Mesenchymal stem cell (in vitro differentiated cells and primary cell): ENCODE measurements at regions not wholly inside any gene's neighbourhood (a gene's known extent, or its start where the extent isn't known, plus 50 kb on each side); places are given as distances from the start of the nearest gene placed in this dataset.

ENCODE experiments used
- DNase-seq: peaks from one replicate; pipeline ENCODE4 v3.0.0-alpha.2; 2013
- H2AFZ ChIP-seq: one replicate; pipeline ENCODE4 v1.6.1; 2013; ENCODE audit warnings: low read depth, mild to moderate bottlenecking, control low read depth, inconsistent platforms, low read length, moderate library complexity
- H2AK5ac ChIP-seq: 2 replicates; pipeline ENCODE4 v1.6.1; 2013; ENCODE audit warnings: low read length, moderate library complexity, mild to moderate bottlenecking, inconsistent platforms; ENCODE audit not compliant: severe bottlenecking
- H2BK120ac ChIP-seq: one replicate; pipeline ENCODE4 v1.6.1; 2013; ENCODE audit warnings: low read depth, mild to moderate bottlenecking, inconsistent platforms, low read length, moderate library complexity
- H2BK12ac ChIP-seq, 2 experiments: one replicate each; pipeline ENCODE4 v1.6.1; 2013; ENCODE audit warnings: inconsistent platforms in 2 of 2, low read length in 2 of 2, mild to moderate bottlenecking in 2 of 2, moderate library complexity in 2 of 2, control low read depth in 1 of 2
- H2BK15ac ChIP-seq: one replicate; pipeline ENCODE4 v1.6.1; 2013; ENCODE audit warnings: mild to moderate bottlenecking, low read depth, inconsistent platforms; ENCODE audit not compliant: poor library complexity, severe bottlenecking
- H2BK5ac ChIP-seq: 2 replicates; pipeline ENCODE4 v1.6.1; 2013; ENCODE audit warnings: low read depth, mild to moderate bottlenecking, low read length, control low read depth, inconsistent platforms; ENCODE audit not compliant: poor library complexity, severe bottlenecking
- H3K14ac ChIP-seq, 2 experiments: one replicate each; pipeline ENCODE4 v1.6.1; 2013; ENCODE audit warnings: inconsistent platforms in 2 of 2, low read length in 2 of 2, control low read depth in 1 of 2, mild to moderate bottlenecking in 1 of 2, moderate library complexity in 1 of 2
- H3K18ac ChIP-seq, 2 experiments: one replicate each; pipeline ENCODE4 v1.6.1; 2013; ENCODE audit warnings: inconsistent platforms in 2 of 2, low read length in 2 of 2, control low read depth in 1 of 2, low read depth in 1 of 2, mild to moderate bottlenecking in 1 of 2
- H3K23ac ChIP-seq, 2 experiments: one replicate each; pipeline ENCODE4 v1.6.1; 2013; ENCODE audit warnings: inconsistent platforms in 2 of 2, low read length in 2 of 2, mild to moderate bottlenecking in 2 of 2, moderate library complexity in 2 of 2, control low read depth in 1 of 2
- H3K27ac ChIP-seq: 2 replicates; pipeline ENCODE4 v1.5.1; 2013; ENCODE audit warnings: mild to moderate bottlenecking, moderate library complexity, low read length, control low read depth, inconsistent platforms; ENCODE audit not compliant: poor library complexity, severe bottlenecking
- H3K27me3 ChIP-seq, 2 experiments: 2 replicates each; pipeline versions ENCODE4 v1.6.1 to v1.7.0; 2013; ENCODE audit warnings: low read length in 2 of 2, mild to moderate bottlenecking in 2 of 2, moderate library complexity in 2 of 2, control low read depth in 1 of 2, inconsistent platforms in 1 of 2; ENCODE audit not compliant: control insufficient read depth in 1 of 2, insufficient read depth in 1 of 2
- H3K36me3 ChIP-seq, 2 experiments: 2 replicates each; pipeline versions ENCODE4 v1.6.1 to v1.7.0; 2013; ENCODE audit warnings: low read length in 2 of 2, control low read depth in 1 of 2, inconsistent platforms in 1 of 2, low read depth in 1 of 2, mild to moderate bottlenecking in 1 of 2; ENCODE audit not compliant: insufficient read depth in 2 of 2, control insufficient read depth in 1 of 2
- H3K4ac ChIP-seq, 2 experiments: one replicate each; pipeline ENCODE4 v1.6.1; 2013; ENCODE audit warnings: inconsistent platforms in 2 of 2, low read length in 2 of 2, mild to moderate bottlenecking in 2 of 2, moderate library complexity in 2 of 2, control low read depth in 1 of 2, low read depth in 1 of 2
- H3K4me1 ChIP-seq: 2 replicates; pipeline ENCODE4 v1.6.1; 2013; ENCODE audit warnings: low read depth, low read length, control low read depth; ENCODE audit not compliant: control insufficient read depth, insufficient read depth
- H3K4me2 ChIP-seq: 2 replicates; pipeline ENCODE4 v1.6.1; 2013; ENCODE audit warnings: low read length, mild to moderate bottlenecking, inconsistent platforms; ENCODE audit not compliant: poor library complexity, severe bottlenecking
- H3K4me3 ChIP-seq, 2 experiments: 2 replicates each; pipeline versions ENCODE4 v1.5.1 to v1.7.0; 2013; ENCODE audit warnings: low read length in 2 of 2, mild to moderate bottlenecking in 2 of 2, control low read depth in 1 of 2, low read depth in 1 of 2; ENCODE audit not compliant: insufficient read depth in 1 of 2
- H3K79me1 ChIP-seq: replicated peaks from 2 replicates; pipeline ENCODE4 v1.6.1; 2013; ENCODE audit warnings: mild to moderate bottlenecking, control low read depth, low read length, inconsistent platforms; ENCODE audit not compliant: poor library complexity, severe bottlenecking
- H3K9ac ChIP-seq: 2 replicates; pipeline ENCODE4 v1.7.0; 2013; ENCODE audit warnings: mild to moderate bottlenecking, low read length, moderate library complexity
- H3K9me3 ChIP-seq: 2 replicates; pipeline ENCODE4 v1.7.0; 2013; ENCODE audit warnings: mild to moderate bottlenecking, low read length; ENCODE audit not compliant: control insufficient read depth
- H4K8ac ChIP-seq: one replicate; pipeline ENCODE4 v1.6.1; 2013; ENCODE audit warnings: inconsistent platforms, mild to moderate bottlenecking, low read length, moderate library complexity
- H4K91ac ChIP-seq: one replicate; pipeline ENCODE4 v1.6.1; 2013; ENCODE audit warnings: mild to moderate bottlenecking, low read length, inconsistent platforms
- WGBS: methylation state at CpG from one replicate; pipeline ENCODE4 v1.1.7; 2013; ENCODE audit warnings: mixed read lengths; 5-methylcytosine and 5-hydroxymethylcytosine counted together

DNA sequence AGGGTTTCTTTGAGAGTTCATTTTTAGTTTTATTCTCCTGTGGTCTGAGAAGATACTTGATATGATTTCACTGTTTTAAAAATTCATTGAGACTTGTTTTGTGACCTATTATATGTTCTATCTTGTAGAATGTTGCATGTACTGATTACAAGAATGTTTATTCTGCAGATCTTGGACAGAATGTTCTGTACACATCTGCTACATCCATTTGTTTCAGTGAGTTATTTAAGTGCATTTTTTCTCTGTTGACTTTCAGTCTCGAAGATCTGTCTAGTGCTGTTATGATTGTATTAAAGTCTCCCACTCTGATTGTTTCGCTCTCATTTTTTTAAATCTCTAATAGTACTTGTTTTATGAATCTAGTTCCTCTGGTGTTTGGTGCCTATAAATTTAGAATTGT lies 1319.8 kb downstream of the TMEM121 start:
- Histone ChIP-seq H3K36me3 (no peaks in the 10 kb centered on the region), H3K4ac (no peak overlapping the region), H3K23ac (no peak overlapping the region), H2BK120ac (no peak overlapping the region), H2BK12ac (no peak overlapping the region), H3K4me1 (no peaks in the 10 kb centered on the region), H3K4me3 (no peak overlapping the region), H2BK5ac (no peak overlapping the region), H3K27ac (no peak overlapping the region), H3K14ac (no peak overlapping the region), H2BK15ac (no peak overlapping the region), H2AFZ (no peak overlapping the region), H4K91ac (no peak overlapping the region), H3K9me3 (no peaks in the 10 kb centered on the region), H3K27me3 (no peaks in the 10 kb centered on the region), H3K79me1 (no peaks in the 10 kb centered on the region), H2AK5ac (no peak overlapping the region), H3K9ac (no peak overlapping the region), H3K18ac (no peak overlapping the region), H3K4me2 (no peak overlapping the region), H4K8ac (no peak overlapping the region)
- DNase-seq: no peak
- no CpG with 5 or more reads among the region's 2 CpGs for WGBS

GRCh38 chr14:106848330-106849121 lies 1322.1 kb downstream of the TMEM121 start:
- Histone ChIP-seq H3K27ac (no peak overlapping the region), H2AK5ac (no peak overlapping the region), H3K79me1 (no peaks in the 10 kb centered on the region), H3K23ac (no peak overlapping the region), H3K18ac (no peak overlapping the region), H3K4ac (no peak overlapping the region), H3K9ac (no peak overlapping the region), H2AFZ (no peak overlapping the region), H2BK5ac (no peak overlapping the region), H3K4me1 (no peaks in the 10 kb centered on the region), H4K8ac (no peak overlapping the region), H3K4me2 (no peak overlapping the region), H3K9me3 (no peaks in the 10 kb centered on the region), H3K4me3 (no peak overlapping the region), H2BK15ac (no peak overlapping the region), H2BK12ac (no peak overlapping the region), H2BK120ac (no peak overlapping the region), H4K91ac (no peak overlapping the region), H3K36me3 (no peaks in the 10 kb centered on the region), H3K27me3 (no peaks in the 10 kb centered on the region), H3K14ac (no peak overlapping the region)
- 71% methylated on average over 2 of the region's 3 CpGs for WGBS
- no peak for DNase-seq

DNA sequence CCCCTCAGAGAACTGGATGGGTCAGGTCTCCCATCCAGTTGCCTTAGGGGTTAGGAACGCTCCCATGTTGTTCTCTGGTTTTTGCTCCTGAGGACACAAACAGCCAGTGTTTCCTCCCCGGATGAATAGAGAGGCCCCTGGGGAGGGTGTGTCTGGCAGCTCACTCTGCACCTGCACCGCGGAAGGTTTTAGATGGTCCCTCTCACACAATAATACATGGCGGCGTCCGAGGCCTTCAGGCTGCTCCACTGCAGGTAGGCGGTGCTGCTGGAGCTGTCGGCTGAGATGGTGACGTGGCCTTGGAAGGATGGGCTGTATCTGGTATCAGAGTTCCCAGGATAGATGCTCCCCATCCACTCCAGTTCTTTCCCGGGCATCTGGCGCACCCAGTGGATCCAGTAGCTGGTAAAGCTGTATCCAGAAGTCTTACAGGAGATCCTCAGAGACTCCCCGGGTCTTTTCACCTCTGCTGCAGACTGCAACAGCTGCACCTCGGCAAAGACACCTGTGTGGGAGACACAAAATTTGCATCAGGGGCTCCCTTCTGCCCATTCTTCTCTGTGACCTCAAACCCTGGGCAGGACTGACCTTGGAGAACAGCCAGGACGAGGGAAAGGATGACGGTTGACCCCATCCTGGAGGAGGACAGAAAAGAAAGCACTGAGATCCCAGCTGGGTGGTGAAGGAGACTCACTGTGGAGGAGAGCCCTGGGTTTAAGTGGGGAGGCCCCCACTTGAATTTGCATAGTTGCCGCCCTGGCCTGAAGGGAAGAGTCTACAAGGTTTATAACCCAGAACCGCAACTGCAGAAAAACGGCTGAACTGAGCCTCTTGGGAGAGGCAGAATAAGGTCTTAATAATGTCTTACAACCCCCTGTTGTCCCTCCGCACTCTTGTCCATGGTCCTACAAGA lies 1324.8 kb downstream of the TMEM121 start:
- no peak overlapping the region for H3K4me3 ChIP-seq
- no peak overlapping the region for H2AFZ ChIP-seq
- no peak overlapping the region for H4K91ac ChIP-seq
- 77% methylated on average over 15 of the region's 20 CpGs for WGBS
- no peaks in the 10 kb centered on the region for H3K79me1 ChIP-seq
- H3K23ac ChIP-seq: no peak overlapping the region
- no peaks in the 10 kb centered on the region for H3K27me3 ChIP-seq
- no peak overlapping the region for H3K4ac ChIP-seq
- no peaks in the 10 kb centered on the region for H3K36me3 ChIP-seq
- H3K18ac ChIP-seq: no peak overlapping the region
- no peak overlapping the region for H3K14ac ChIP-seq
- no peak overlapping the region for H4K8ac ChIP-seq
- H2BK5ac ChIP-seq: no peak overlapping the region
- H3K9me3 ChIP-seq: no peaks in the 10 kb centered on the region
- no peaks in the 10 kb centered on the region for H3K4me1 ChIP-seq
- H3K4me2 ChIP-seq: no peak overlapping the region
- H2BK12ac ChIP-seq: no peak overlapping the region
- no peak overlapping the region for H2BK15ac ChIP-seq
- H2BK120ac ChIP-seq: no peak overlapping the region
- H2AK5ac ChIP-seq: no peak overlapping the region
- no peak for DNase-seq
- no peak overlapping the region for H3K27ac ChIP-seq
- H3K9ac ChIP-seq: no peak overlapping the region
